ENCODE measurements at regions not wholly inside any gene's neighbourhood (a gene's known extent, or its start where the extent isn't known, plus 50 kb on each side); places are given as distances from the start of the nearest gene placed in this dataset.
"Not testable (repeated sequence)": the region's sequence is repeated elsewhere in the genome, so short reads cannot be mapped to it uniquely, and the experiment has no call there.

- no peak for DNase-seq (ENCODE audit: low read depth, low spot score)
Measured at GRCh38 chr12:131287938-131288764, 334.4 kb downstream of the ADGRD1 start.

- not testable (repeated sequence) for DNase-seq (ENCODE audit: low read depth, low spot score)
Measured at GRCh38 chr12:131288765-131289695, 335.3 kb downstream of the ADGRD1 start.

GRCh38 chr12:131289807-131290206 lies 336.1 kb downstream of the ADGRD1 start:
- DNase-seq (ENCODE audit: low read depth, low spot score): not testable (repeated sequence)

GRCh38 chr12:131290255-131290959 lies 336.7 kb downstream of the ADGRD1 start:
- DNase-seq (ENCODE audit: low read depth, low spot score): no peak

GRCh38 chr12:131293071-131294015 lies 339.6 kb downstream of the ADGRD1 start:
- not testable (repeated sequence) for DNase-seq (ENCODE audit: low read depth, low spot score)

GRCh38 chr12:131294716-131295115 lies 341.0 kb downstream of the ADGRD1 start:
- not testable (repeated sequence) for DNase-seq (ENCODE audit: low read depth, low spot score)

GRCh38 chr12:131295117-131295516 lies 341.4 kb downstream of the ADGRD1 start:
- not testable (repeated sequence) for DNase-seq (ENCODE audit: low read depth, low spot score)

- DNase-seq (ENCODE audit: low read depth, low spot score): not testable (repeated sequence)
Measured at GRCh38 chr12:131295559-131295958, 341.9 kb downstream of the ADGRD1 start.

- not testable (repeated sequence) for DNase-seq (ENCODE audit: low read depth, low spot score)
Measured at GRCh38 chr12:131296136-131296535, 342.4 kb downstream of the ADGRD1 start.

- DNase-seq (ENCODE audit: low read depth, low spot score): not testable (repeated sequence)
Measured at GRCh38 chr12:131296651-131297050, 342.9 kb downstream of the ADGRD1 start.

GRCh38 chr12:131298526-131299369 lies 345.0 kb downstream of the ADGRD1 start:
- DNase-seq (ENCODE audit: low read depth, low spot score): not testable (repeated sequence)

GRCh38 chr12:131299370-131299701 lies 345.6 kb downstream of the ADGRD1 start:
- DNase-seq (ENCODE audit: low read depth, low spot score): not testable (repeated sequence)

- DNase-seq (ENCODE audit: low read depth, low spot score): not testable (repeated sequence)
Measured at GRCh38 chr12:131303576-131303975, 349.9 kb downstream of the ADGRD1 start.

- not testable (repeated sequence) for DNase-seq (ENCODE audit: low read depth, low spot score)
Measured at GRCh38 chr12:131304642-131305041, 350.9 kb downstream of the ADGRD1 start.

- DNase-seq (ENCODE audit: low read depth, low spot score): no peak
Measured at GRCh38 chr12:131309700-131310099, 356.0 kb downstream of the ADGRD1 start.

- not testable (repeated sequence) for DNase-seq (ENCODE audit: low read depth, low spot score)
Measured at GRCh38 chr12:131310227-131310969, 356.7 kb downstream of the ADGRD1 start.

- DNase-seq (ENCODE audit: low read depth, low spot score): not testable (repeated sequence)
Measured at GRCh38 chr12:131311279-131311722, 357.6 kb downstream of the ADGRD1 start.

GRCh38 chr12:131311764-131312163 lies 358.1 kb downstream of the ADGRD1 start:
- DNase-seq (ENCODE audit: low read depth, low spot score): no peak

GRCh38 chr12:131312382-131312781 lies 358.7 kb downstream of the ADGRD1 start:
- DNase-seq (ENCODE audit: low read depth, low spot score): not testable (repeated sequence)
